ENCODE measurements at regions not wholly inside any gene's neighbourhood (a gene's known extent, or its start where the extent isn't known, plus 50 kb on each side); places are given as distances from the start of the nearest gene placed in this dataset.

DNA sequence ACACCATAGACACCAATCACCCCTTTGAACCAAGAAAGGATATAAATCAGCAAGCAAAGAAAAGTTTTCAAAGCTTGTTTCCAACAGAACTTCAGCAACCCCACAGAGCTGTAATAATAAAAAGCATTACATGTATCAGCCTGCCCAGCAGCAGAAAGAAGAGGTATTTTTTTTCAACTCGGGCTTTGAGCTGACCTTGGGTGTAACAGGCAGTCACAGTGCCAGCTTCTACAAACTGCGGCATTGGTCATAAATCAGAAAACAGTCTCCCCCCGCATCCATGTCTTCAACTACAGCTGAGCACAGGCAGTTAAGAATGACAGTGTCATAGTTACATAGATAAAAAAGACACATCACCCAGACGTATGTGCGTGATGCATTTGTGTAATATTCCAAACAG is 671.0 kb upstream of the SLITRK1 start:
- TF ChIP-seq, protein P1, sequence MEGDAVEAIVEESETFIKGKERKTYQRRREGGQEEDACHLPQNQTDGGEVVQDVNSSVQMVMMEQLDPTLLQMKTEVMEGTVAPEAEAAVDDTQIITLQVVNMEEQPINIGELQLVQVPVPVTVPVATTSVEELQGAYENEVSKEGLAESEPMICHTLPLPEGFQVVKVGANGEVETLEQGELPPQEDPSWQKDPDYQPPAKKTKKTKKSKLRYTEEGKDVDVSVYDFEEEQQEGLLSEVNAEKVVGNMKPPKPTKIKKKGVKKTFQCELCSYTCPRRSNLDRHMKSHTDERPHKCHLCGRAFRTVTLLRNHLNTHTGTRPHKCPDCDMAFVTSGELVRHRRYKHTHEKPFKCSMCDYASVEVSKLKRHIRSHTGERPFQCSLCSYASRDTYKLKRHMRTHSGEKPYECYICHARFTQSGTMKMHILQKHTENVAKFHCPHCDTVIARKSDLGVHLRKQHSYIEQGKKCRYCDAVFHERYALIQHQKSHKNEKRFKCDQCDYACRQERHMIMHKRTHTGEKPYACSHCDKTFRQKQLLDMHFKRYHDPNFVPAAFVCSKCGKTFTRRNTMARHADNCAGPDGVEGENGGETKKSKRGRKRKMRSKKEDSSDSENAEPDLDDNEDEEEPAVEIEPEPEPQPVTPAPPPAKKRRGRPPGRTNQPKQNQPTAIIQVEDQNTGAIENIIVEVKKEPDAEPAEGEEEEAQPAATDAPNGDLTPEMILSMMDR (IDR thresholded peaks at IDR 0.05; ENCODE audit: low read length) = no peak
- TF ChIP-seq EZH2 (IDR thresholded peaks at IDR 0.05; ENCODE audit: borderline replicate concordance, low read length) = no peak
